ENCODE measurements at regions not wholly inside any gene's neighbourhood (a gene's known extent, or its start where the extent isn't known, plus 50 kb on each side); places are given as distances from the start of the nearest gene placed in this dataset.

- Histone ChIP-seq H3K4me3 (no peak overlapping the region), H3K36me3 (no peaks in the 10 kb centered on the region), H3K27ac (no peak overlapping the region), H3K4me1 (replicated peaks) (no peaks in the 10 kb centered on the region), H3K9me3 (no peaks in the 10 kb centered on the region), H3K27me3 (replicated peaks; ENCODE audit: insufficient read depth) (no peaks in the 10 kb centered on the region)
- intact Hi-C loops (cut with DNase I) = no loop called here
- 59% methylated on average over 1 of the region's 1 CpG for WGBS
- DNase-seq (ENCODE audit: low spot score) = no peak
- TF ChIP-seq POLR2AphosphoS5 (IDR thresholded peaks at IDR 0.05) = no peak
- TF ChIP-seq POLR2A (IDR thresholded peaks at IDR 0.05) = no peak
- no peak for TF ChIP-seq CTCF (IDR thresholded peaks at IDR 0.05)
These were observed 588.8 kb downstream of the REEP3 start for GRCh38 chr10:64109926-64110495.

GRCh38 chr10:64112701-64113355, 591.6 kb downstream of the REEP3 start:
- WGBS = 34% methylated on average over 2 of the region's 2 CpGs
- no peak overlapping the region for H3K27ac ChIP-seq
- TF ChIP-seq CTCF (IDR thresholded peaks at IDR 0.05) (no peak), POLR2A (IDR thresholded peaks at IDR 0.05) (no peak), POLR2AphosphoS5 (IDR thresholded peaks at IDR 0.05) (no peak)

GRCh38 chr10:64113375-64113774, 592.2 kb downstream of the REEP3 start:
- no peaks in the 10 kb centered on the region for H3K27me3 ChIP-seq (replicated peaks; ENCODE audit: insufficient read depth)
- WGBS = 84% methylated on average over 6 of the region's 6 CpGs
- H3K4me3 ChIP-seq = no peak overlapping the region
- DNase-seq (ENCODE audit: low spot score) = no peak
- no peak overlapping the region for H3K27ac ChIP-seq
- no peak for TF ChIP-seq CTCF (IDR thresholded peaks at IDR 0.05)
- TF ChIP-seq POLR2A (IDR thresholded peaks at IDR 0.05) = no peak
- no peak for TF ChIP-seq POLR2AphosphoS5 (IDR thresholded peaks at IDR 0.05)
- H3K4me1 ChIP-seq (replicated peaks) = no peaks in the 10 kb centered on the region
- intact Hi-C loops (cut with DNase I) = no loop called here
- no peaks in the 10 kb centered on the region for H3K9me3 ChIP-seq
- H3K36me3 ChIP-seq = no peaks in the 10 kb centered on the region

More at GRCh38 chr10:64112701-64113355, 591.6 kb downstream of the REEP3 start:
- Histone ChIP-seq H3K9me3 (no peaks in the 10 kb centered on the region), H3K4me1 (replicated peaks) (no peaks in the 10 kb centered on the region), H3K27me3 (replicated peaks; ENCODE audit: insufficient read depth) (no peaks in the 10 kb centered on the region), H3K4me3 (no peak overlapping the region), H3K36me3 (no peaks in the 10 kb centered on the region)
- intact Hi-C loops (cut with DNase I) = no loop called here
- no peak for DNase-seq (ENCODE audit: low spot score)

GRCh38 chr10:64113792-64114191, 592.6 kb downstream of the REEP3 start:
- DNase-seq (ENCODE audit: low spot score) = no peak
- Histone ChIP-seq H3K9me3 (no peaks in the 10 kb centered on the region), H3K36me3 (no peaks in the 10 kb centered on the region), H3K27ac (no peak overlapping the region), H3K27me3 (replicated peaks; ENCODE audit: insufficient read depth) (no peaks in the 10 kb centered on the region), H3K4me1 (replicated peaks) (no peaks in the 10 kb centered on the region), H3K4me3 (no peak overlapping the region)
- 69% methylated on average over 3 of the region's 3 CpGs for WGBS
- TF ChIP-seq POLR2A (IDR thresholded peaks at IDR 0.05) (no peak), CTCF (IDR thresholded peaks at IDR 0.05) (no peak), POLR2AphosphoS5 (IDR thresholded peaks at IDR 0.05) (no peak)
- intact Hi-C loops (cut with DNase I) = no loop called here

GRCh38 chr10:64115471-64115870, 594.3 kb downstream of the REEP3 start:
- H3K27me3 ChIP-seq (replicated peaks; ENCODE audit: insufficient read depth) = no peaks in the 10 kb centered on the region
- intact Hi-C loops (cut with DNase I) = no loop called here
- DNase-seq (ENCODE audit: low spot score) = no peak
- H3K4me1 ChIP-seq (replicated peaks) = no peaks in the 10 kb centered on the region
- no peak for TF ChIP-seq POLR2A (IDR thresholded peaks at IDR 0.05)
- TF ChIP-seq POLR2AphosphoS5 (IDR thresholded peaks at IDR 0.05) = no peak
- no peak for TF ChIP-seq CTCF (IDR thresholded peaks at IDR 0.05)
- H3K4me3 ChIP-seq = no peak overlapping the region
- no peaks in the 10 kb centered on the region for H3K36me3 ChIP-seq
- H3K9me3 ChIP-seq = no peaks in the 10 kb centered on the region
- WGBS = 83% methylated on average over 1 of the region's 1 CpG
- no peak overlapping the region for H3K27ac ChIP-seq
